C4-2B (cell line): ENCODE measurements at regions not wholly inside any gene's neighbourhood (a gene's known extent, or its start where the extent isn't known, plus 50 kb on each side); places are given as distances from the start of the nearest gene placed in this dataset.

Source experiments
- ZFX ChIP-seq: fragments of 450-650 bp; IDR thresholded peaks from 2 replicates; pipeline ENCODE4 v1.6.1; 2017
- TF ChIP-seq, protein P1 (sequence below): fragments of 450-650 bp; conservative IDR thresholded peaks from 2 replicates; pipeline ENCODE4 v1.5.1; 2017; ENCODE audit warnings: mild to moderate bottlenecking

DNA sequence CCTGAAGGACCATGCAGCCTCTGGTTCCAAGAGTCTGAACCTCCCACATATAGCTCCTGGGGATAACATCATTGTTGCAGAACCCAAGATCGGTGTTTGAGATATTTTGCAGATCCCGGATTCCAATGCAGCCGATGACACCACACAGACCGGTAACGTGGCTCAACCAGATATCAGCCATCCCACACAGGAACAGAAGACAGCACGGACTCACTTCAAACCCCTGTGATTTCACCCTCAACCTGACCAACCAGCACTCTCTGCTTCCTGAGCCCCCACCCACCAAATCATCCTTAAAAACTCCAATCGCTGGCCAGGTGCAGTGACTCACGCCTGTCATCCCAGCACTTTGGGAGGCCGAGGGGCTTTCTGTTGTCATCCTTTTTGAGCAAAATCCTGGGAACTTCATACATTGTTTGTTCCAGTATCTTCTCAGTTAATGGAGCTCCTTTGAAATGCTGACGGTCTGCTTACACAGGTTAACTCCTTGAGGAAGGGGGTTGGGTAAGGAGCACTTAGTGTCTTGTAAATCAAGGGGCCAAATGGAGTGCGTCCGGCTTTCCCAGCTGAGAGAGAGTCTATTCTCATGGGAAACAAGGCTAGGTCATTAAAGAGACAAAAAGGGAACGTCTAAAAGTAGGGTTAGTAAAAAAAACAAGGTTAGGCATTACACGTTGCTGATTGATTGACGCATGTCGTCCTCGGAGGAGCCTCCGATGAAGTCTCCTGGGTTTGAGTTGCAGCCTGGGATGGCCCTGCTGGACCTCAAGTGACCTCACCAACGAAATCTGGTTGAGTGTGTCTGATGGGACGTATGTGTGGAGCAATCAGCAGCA is 230.4 kb downstream of the CRLF2 start:
- TF ChIP-seq, protein P1, sequence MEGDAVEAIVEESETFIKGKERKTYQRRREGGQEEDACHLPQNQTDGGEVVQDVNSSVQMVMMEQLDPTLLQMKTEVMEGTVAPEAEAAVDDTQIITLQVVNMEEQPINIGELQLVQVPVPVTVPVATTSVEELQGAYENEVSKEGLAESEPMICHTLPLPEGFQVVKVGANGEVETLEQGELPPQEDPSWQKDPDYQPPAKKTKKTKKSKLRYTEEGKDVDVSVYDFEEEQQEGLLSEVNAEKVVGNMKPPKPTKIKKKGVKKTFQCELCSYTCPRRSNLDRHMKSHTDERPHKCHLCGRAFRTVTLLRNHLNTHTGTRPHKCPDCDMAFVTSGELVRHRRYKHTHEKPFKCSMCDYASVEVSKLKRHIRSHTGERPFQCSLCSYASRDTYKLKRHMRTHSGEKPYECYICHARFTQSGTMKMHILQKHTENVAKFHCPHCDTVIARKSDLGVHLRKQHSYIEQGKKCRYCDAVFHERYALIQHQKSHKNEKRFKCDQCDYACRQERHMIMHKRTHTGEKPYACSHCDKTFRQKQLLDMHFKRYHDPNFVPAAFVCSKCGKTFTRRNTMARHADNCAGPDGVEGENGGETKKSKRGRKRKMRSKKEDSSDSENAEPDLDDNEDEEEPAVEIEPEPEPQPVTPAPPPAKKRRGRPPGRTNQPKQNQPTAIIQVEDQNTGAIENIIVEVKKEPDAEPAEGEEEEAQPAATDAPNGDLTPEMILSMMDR = no peak
- TF ChIP-seq ZFX = no peak
